ENCODE measurements at regions not wholly inside any gene's neighbourhood (a gene's known extent, or its start where the extent isn't known, plus 50 kb on each side); places are given as distances from the start of the nearest gene placed in this dataset.

GRCh38 chr2:144211065-144211464 is 308.9 kb downstream of the ZEB2 start:
- H3K4me1 Mint-ChIP-seq (ENCODE audit: low read depth) = no peaks in the 10 kb centered on the region
- H3K27ac Mint-ChIP-seq = no peak overlapping the region
- H3K27me3 Mint-ChIP-seq = peaks cover 11% of the 10 kb centered on the region
- H3K36me3 Mint-ChIP-seq (ENCODE audit: insufficient read depth) = peaks cover 3% of the 10 kb centered on the region
- TF ChIP-seq CTCF (IDR thresholded peaks at IDR 0.05; ENCODE audit: unreplicated experiment) = no peak
- no peaks in the 10 kb centered on the region for H3K9me3 Mint-ChIP-seq (ENCODE audit: low read depth)
- no peak for DNase-seq (ENCODE audit: low spot score, unreplicated experiment)
- no peak overlapping the region for H3K4me3 Mint-ChIP-seq (ENCODE audit: low read depth)

GRCh38 chr2:144210076-144210475 is 309.8 kb downstream of the ZEB2 start:
- no peak for TF ChIP-seq CTCF (IDR thresholded peaks at IDR 0.05; ENCODE audit: unreplicated experiment)
- no peaks in the 10 kb centered on the region for H3K9me3 Mint-ChIP-seq (ENCODE audit: low read depth)
- no peak overlapping the region for H3K27ac Mint-ChIP-seq
- H3K4me3 Mint-ChIP-seq (ENCODE audit: low read depth) = no peak overlapping the region
- H3K36me3 Mint-ChIP-seq (ENCODE audit: insufficient read depth) = peaks cover 3% of the 10 kb centered on the region
- H3K27me3 Mint-ChIP-seq = peaks cover 6% of the 10 kb centered on the region
- no peaks in the 10 kb centered on the region for H3K4me1 Mint-ChIP-seq (ENCODE audit: low read depth)
- no peak for DNase-seq (ENCODE audit: low spot score, unreplicated experiment)

- Mint-ChIP-seq H3K4me3 (ENCODE audit: low read depth) (no peak overlapping the region), H3K27me3 (peaks cover 2% of the 10 kb centered on the region), H3K4me1 (ENCODE audit: low read depth) (no peaks in the 10 kb centered on the region), H3K27ac (no peak overlapping the region), H3K36me3 (ENCODE audit: insufficient read depth) (peaks cover 3% of the 10 kb centered on the region), H3K9me3 (ENCODE audit: low read depth) (no peaks in the 10 kb centered on the region)
- DNase-seq (ENCODE audit: low spot score, unreplicated experiment) = no peak
- TF ChIP-seq CTCF (IDR thresholded peaks at IDR 0.05; ENCODE audit: unreplicated experiment) = no peak
Measured at GRCh38 chr2:144208924-144209323, 311.0 kb downstream of the ZEB2 start.

GRCh38 chr2:144206019-144206418 is 313.9 kb downstream of the ZEB2 start:
- TF ChIP-seq CTCF (IDR thresholded peaks at IDR 0.05; ENCODE audit: unreplicated experiment) = no peak
- H3K4me1 Mint-ChIP-seq (ENCODE audit: low read depth) = no peaks in the 10 kb centered on the region
- H3K4me3 Mint-ChIP-seq (ENCODE audit: low read depth) = no peak overlapping the region
- no peak for DNase-seq (ENCODE audit: low spot score, unreplicated experiment)
- H3K36me3 Mint-ChIP-seq (ENCODE audit: insufficient read depth) = peaks cover 3% of the 10 kb centered on the region
- no peak overlapping the region for H3K27ac Mint-ChIP-seq
- no peaks in the 10 kb centered on the region for H3K9me3 Mint-ChIP-seq (ENCODE audit: low read depth)
- H3K27me3 Mint-ChIP-seq = no peaks in the 10 kb centered on the region

- Mint-ChIP-seq H3K4me1 (ENCODE audit: low read depth) (no peaks in the 10 kb centered on the region), H3K27me3 (no peaks in the 10 kb centered on the region), H3K4me3 (ENCODE audit: low read depth) (no peak overlapping the region), H3K36me3 (ENCODE audit: insufficient read depth) (no peaks in the 10 kb centered on the region), H3K27ac (no peak overlapping the region), H3K9me3 (ENCODE audit: low read depth) (no peaks in the 10 kb centered on the region)
- TF ChIP-seq CTCF (IDR thresholded peaks at IDR 0.05; ENCODE audit: unreplicated experiment) = no peak
- DNase-seq (ENCODE audit: low spot score, unreplicated experiment) = no peak
Measured at GRCh38 chr2:144201868-144202468, 318.0 kb downstream of the ZEB2 start.

Data from progenitor cell of endocrine pancreas (in vitro differentiated cells).